ENCODE measurements at regions not wholly inside any gene's neighbourhood (a gene's known extent, or its start where the extent isn't known, plus 50 kb on each side); places are given as distances from the start of the nearest gene placed in this dataset.

DNA sequence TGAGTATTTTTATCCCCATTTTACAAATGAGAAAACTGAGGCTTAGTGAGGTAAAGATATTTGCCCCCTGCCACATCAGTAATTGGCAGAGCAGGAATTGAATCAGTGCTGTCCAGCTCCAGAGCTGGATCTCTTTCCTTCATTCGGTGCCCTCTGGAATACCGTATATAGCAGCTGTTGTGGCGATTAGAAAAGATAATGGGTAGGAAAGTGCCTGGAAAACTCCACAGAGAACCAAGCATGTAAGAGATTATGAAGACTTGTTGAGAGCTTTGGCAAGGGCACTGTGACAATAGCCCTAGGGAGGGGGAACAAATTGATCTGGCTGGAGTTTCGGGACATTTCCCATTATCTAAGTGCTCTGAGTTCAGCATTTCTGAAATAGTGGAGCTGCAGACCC is 82.5 kb upstream of the TEAD1 start:
- TF ChIP-seq EZH2 (IDR thresholded peaks at IDR 0.05) (no peak), POLR2AphosphoS5 (IDR thresholded peaks at IDR 0.05; ENCODE audit: borderline replicate concordance, low read depth, low read length) (no peak), FOXP2 (optimal IDR thresholded peaks at IDR 0.05; ENCODE audit: control extremely low read depth, extremely low read length, insufficient read depth) (no peak)
